HepG2 (cell line): ENCODE measurements at regions not wholly inside any gene's neighbourhood (a gene's known extent, or its start where the extent isn't known, plus 50 kb on each side); places are given as distances from the start of the nearest gene placed in this dataset.

Source experiments
- ATAC-seq: fragments of 200-7000 bp; cut with Tn5 transposase; 3 replicates; pipeline ENCODE4 v1.9.1; 2020; ENCODE audit warnings: mild to moderate bottlenecking, moderate library complexity
- BruUV-seq: library from RNA; stranded (reverse); fragments of 400-500 nt; replicated peaks from 2 replicates; lab custom pipeline; 2021; lab: Mats Ljungman, UMichigan
- CTCF ChIA-PET: fragments of 300-600 bp; formaldehyde crosslinking; extraction: SDS; loops from one replicate; lab custom pipeline; 2021; ENCODE audit warnings: low total read pairs, inconsistent platforms, low intra/inter-chr PET ratio; lab: Yijun Ruan, JAX
- POLR2A ChIA-PET: fragments of 350-600 bp; sonication (Branson Sonifier 250); formaldehyde crosslinking; loops from one replicate; lab custom pipeline; 2020; ENCODE audit warnings: antibody characterized with exemption, inconsistent platforms; lab: Yijun Ruan, JAX
- DNase-seq: peaks from one replicate; pipeline ENCODE4 v3.0.0-alpha.2; 2015; ENCODE audit warnings: low spot score
- FAIRE-seq: peaks from 3 replicates; lab custom pipeline; 2011; peaks lifted over from hg19 to GRCh38; lab: Jason Lieb, UNC
- H2AFZ ChIP-seq: one replicate; pipeline ENCODE4 v1.6.1; 2011; ENCODE audit warnings: low read length, inconsistent platforms
- H3K27ac ChIP-seq: fragments of 300-600 bp; 3 replicates; pipeline ENCODE4 v1.8.0; 2011; ENCODE audit warnings: mixed run types, mild to moderate bottlenecking, mixed read lengths, low read length, inconsistent platforms; ENCODE audit not compliant: insufficient read depth; ENCODE audit errors: extremely low read length
- H3K27me3 ChIP-seq, 2 experiments: fragments of 200-600 bp in 1 of 2; 2 replicates in 1 of 2; 3 replicates in 1 of 2; pipeline versions ENCODE4 v1.6.0 to v1.8.0; 2011; ENCODE audit warnings: low read length in 2 of 2, mild to moderate bottlenecking in 2 of 2, moderate library complexity in 2 of 2, inconsistent platforms in 1 of 2; ENCODE audit not compliant: insufficient read depth in 2 of 2, control insufficient read depth in 1 of 2
- H3K36me3 ChIP-seq, 2 experiments: fragments of 200-600 bp in 1 of 2; replicated peaks in 1 of 2; 2 replicates in 1 of 2; 3 replicates in 1 of 2; pipeline versions ENCODE4 v1.5.1 to v1.8.0; 2011; ENCODE audit warnings: low read length in 2 of 2, inconsistent platforms in 1 of 2; ENCODE audit not compliant: insufficient read depth in 2 of 2, control insufficient read depth in 1 of 2
- H3K4me1 ChIP-seq: 2 replicates; pipeline ENCODE4 v1.5.1; 2012; ENCODE audit warnings: low read length, inconsistent platforms; ENCODE audit not compliant: insufficient read depth
- H3K4me2 ChIP-seq: 2 replicates; pipeline ENCODE4 v1.6.0; 2011; ENCODE audit warnings: low read depth, low read length, inconsistent platforms
- H3K4me3 ChIP-seq, 3 experiments: fragments of 200-600 bp in 1 of 3; sonication (generic), shearing (Covaris generic) in 1 of 3; replicated peaks in 1 of 3; 2 replicates each; pipeline ENCODE4 v1.5.1; 2011 to 2016; ENCODE audit warnings: low read length in 3 of 3, inconsistent platforms in 2 of 3, low read depth in 2 of 3, mild to moderate bottlenecking in 2 of 3, control low read depth in 1 of 3, mixed read lengths in 1 of 3; ENCODE audit not compliant: insufficient read depth in 1 of 3
- H3K79me2 ChIP-seq: one replicate; pipeline ENCODE4 v1.6.1; 2011; ENCODE audit warnings: low read length, inconsistent platforms; ENCODE audit not compliant: insufficient read depth
- H3K9ac ChIP-seq: 2 replicates; pipeline ENCODE4 v1.6.0; 2011; ENCODE audit warnings: mild to moderate bottlenecking, low read depth, low read length, inconsistent platforms; ENCODE audit not compliant: insufficient read depth
- H3K9me3 ChIP-seq: 2 replicates; pipeline ENCODE4 v1.5.1; 2012; ENCODE audit warnings: mild to moderate bottlenecking, low read length
- H4K20me1 ChIP-seq: 2 replicates; pipeline ENCODE4 v1.6.0; 2011; ENCODE audit warnings: inconsistent platforms, mild to moderate bottlenecking, low read length, moderate library complexity; ENCODE audit not compliant: insufficient read depth
- CBX2 ChIP-seq, 2 experiments: fragments of 200-600 bp in 1 of 2; sonication (generic); formaldehyde crosslinking in 1 of 2; IDR thresholded peaks; 2 replicates each; pipeline versions ENCODE4 v1.7.0 to v1.8.1; 2018 to 2022; ENCODE audit warnings: low read depth in 2 of 2, low read length in 1 of 2, mild to moderate bottlenecking in 1 of 2, missing genetic modification reagents in 1 of 2
- CCAR2 ChIP-seq: fragments of 200-400 bp; formaldehyde crosslinking; optimal IDR thresholded peaks from 2 replicates; pipeline ENCODE3; 2018; ENCODE audit warnings: low read depth, mild to moderate bottlenecking, low read length, moderate library complexity
- GFI1 ChIP-seq: sonication (generic); formaldehyde crosslinking; IDR thresholded peaks from 2 replicates; pipeline ENCODE4 v1.5.0; 2020; ENCODE audit warnings: missing genetic modification reagents, mild to moderate bottlenecking, borderline replicate concordance
- MAZ ChIP-seq, 2 experiments: sonication (generic) in 1 of 2; formaldehyde crosslinking in 1 of 2; IDR thresholded peaks; 2 replicates each; pipeline versions ENCODE4 v1.5.0 to v1.6.1; 2012 to 2020; ENCODE audit warnings: low read depth in 2 of 2, mild to moderate bottlenecking in 2 of 2, borderline replicate concordance in 1 of 2, improper control_type of control experiment in 1 of 2, low read length in 1 of 2, missing genetic modification reagents in 1 of 2, moderate library complexity in 1 of 2
- MBNL3 ChIP-seq: fragments of 250-450 bp; sonication (Bioruptor Pico); conservative IDR thresholded peaks from 2 replicates; pipeline ENCODE4 v1.8.0; 2022; ENCODE audit warnings: mild to moderate bottlenecking, inconsistent platforms
- MEIS1 ChIP-seq: sonication (generic); formaldehyde crosslinking; IDR thresholded peaks from 2 replicates; pipeline ENCODE4 v1.9.0; 2021; ENCODE audit warnings: mild to moderate bottlenecking, missing genetic modification reagents, moderate library complexity, borderline replicate concordance
- TBX3 ChIP-seq: fragments of 450-650 bp; IDR thresholded peaks from 2 replicates; pipeline ENCODE4 v1.6.1; 2017; ENCODE audit warnings: antibody characterized with exemption, mild to moderate bottlenecking, inconsistent platforms, borderline replicate concordance
- TFAP4 ChIP-seq: sonication (generic); IDR thresholded peaks from 2 replicates; pipeline ENCODE4 v1.6.1; 2016; ENCODE audit warnings: low read depth, borderline replicate concordance
- ZNF530 ChIP-seq: sonication (generic); formaldehyde crosslinking; IDR thresholded peaks from 2 replicates; pipeline ENCODE4 v1.5.0; 2020; ENCODE audit warnings: low read depth, mild to moderate bottlenecking, missing genetic modification reagents
- ZNF615 ChIP-seq: sonication (generic); formaldehyde crosslinking; IDR thresholded peaks from 2 replicates; pipeline ENCODE4 v1.5.0; 2020; ENCODE audit warnings: mild to moderate bottlenecking, missing genetic modification reagents, borderline replicate concordance
- ZNF737 ChIP-seq: sonication (generic); formaldehyde crosslinking; IDR thresholded peaks from 2 replicates; pipeline ENCODE4 v1.5.0; 2020; ENCODE audit warnings: missing genetic modification reagents, mild to moderate bottlenecking, borderline replicate concordance
- ZNF891 ChIP-seq: sonication (generic); formaldehyde crosslinking; IDR thresholded peaks from 2 replicates; pipeline ENCODE4 v1.5.0; 2020; ENCODE audit warnings: mild to moderate bottlenecking, missing genetic modification reagents
- ZSCAN20 ChIP-seq: sonication (generic); formaldehyde crosslinking; IDR thresholded peaks from 2 replicates; pipeline ENCODE4 v1.4.0; 2020; ENCODE audit warnings: missing genetic modification reagents, mild to moderate bottlenecking, borderline replicate concordance
- WGBS: methylation state at CpG from one replicate; pipeline ENCODE4 v1.1.6; 2017; ENCODE audit warnings: low lambda C conversion rate; 5-methylcytosine and 5-hydroxymethylcytosine counted together
- in situ Hi-C: cut with HindIII; loops from 2 replicates; pipeline ENCODE4 v1.10.0; 2017; ENCODE audit warnings: low pct_unique_long_range_greater_than_20kb; ENCODE audit not compliant: extremely low pct_ligation_motif_present
- intact Hi-C: fragments of 100-400 bp; cut with micrococcal nuclease; formaldehyde crosslinking; loops from one replicate; pipeline ENCODE4 v1.10.0; 2022; ENCODE audit not compliant: unreplicated experiment

- no peak overlapping the region for H2AFZ ChIP-seq
- H3K4me2 ChIP-seq, result no peak overlapping the region
- no peaks in the 10 kb centered on the region for H4K20me1 ChIP-seq
- no peaks in the 10 kb centered on the region; a peak in 1 of 5 replicates for H3K27me3 ChIP-seq
- no TSS peak for BruUV-seq
- no peaks in the 10 kb centered on the region for H3K79me2 ChIP-seq
- 14% methylated on average over 2 of the region's 2 CpGs for WGBS
- no peak overlapping the region for H3K27ac ChIP-seq
- H3K9me3 ChIP-seq, result no peaks in the 10 kb centered on the region
- intact Hi-C loops, result no loop called here
- ATAC-seq, result no peak
- in situ Hi-C loops, result no loop called here
- no peaks in the 10 kb centered on the region for H3K36me3 ChIP-seq
- POLR2A ChIA-PET, result no interaction called here
- no peak for FAIRE-seq
- no peak for DNase-seq
- H3K9ac ChIP-seq, result no peak overlapping the region
- TF ChIP-seq ZNF530, result no peak
- TF ChIP-seq ZNF737 (CRISPR knock-in tag), result no peak
- TF ChIP-seq TBX3, result no peak
- no peak for TF ChIP-seq MEIS1 (CRISPR knock-in tag)
- TF ChIP-seq CBX2 (IDR thresholded peaks at IDR 0.05; ENCODE audit: low read depth, low read length), result no peak
- TF ChIP-seq CBX2 (CRISPR knock-in tag; IDR thresholded peaks at IDR 0.05; ENCODE audit: low read depth), result no peak
- TF ChIP-seq MAZ (IDR thresholded peaks at IDR 0.05; ENCODE audit: borderline replicate concordance, low read depth, low read length), result no peak
- no peak for TF ChIP-seq MAZ (CRISPR knock-in tag; IDR thresholded peaks at IDR 0.05; ENCODE audit: low read depth)
- TF ChIP-seq MBNL3 (CRISPR knock-in tag), result no peak
- no peak for TF ChIP-seq ZNF891 (CRISPR knock-in tag)
- TF ChIP-seq, all 625 proteins: peak for 0
- CTCF ChIA-PET, result no interaction called here
- Histone ChIP-seq H3K4me1 (no peaks in the 10 kb centered on the region), H3K4me3 (no peak overlapping the region)
These were observed 402.7 kb upstream of the DAB1 start for GRCh38 chr1:57826535-57826934.

GRCh38 chr1:57824535-57824934, 400.7 kb upstream of the DAB1 start:
- no TSS peak for BruUV-seq
- no peaks in the 10 kb centered on the region for H4K20me1 ChIP-seq
- ATAC-seq (no peak), FAIRE-seq (no peak), DNase-seq (no peak)
- no peak overlapping the region for H3K9ac ChIP-seq
- CTCF ChIA-PET, result no interaction called here
- H3K27me3 ChIP-seq, result no peaks in the 10 kb centered on the region; a peak in 1 of 5 replicates
- H2AFZ ChIP-seq, result no peak overlapping the region
- H3K4me1 ChIP-seq, result no peaks in the 10 kb centered on the region
- H3K4me2 ChIP-seq, result no peak overlapping the region
- H3K79me2 ChIP-seq, result no peaks in the 10 kb centered on the region
- in situ Hi-C loops (no loop called here), intact Hi-C loops (no loop called here)
- no peaks in the 10 kb centered on the region for H3K36me3 ChIP-seq
- WGBS, result 0% methylated on average over 3 of the region's 3 CpGs
- no peak overlapping the region for H3K4me3 ChIP-seq
- H3K27ac ChIP-seq, result no peak overlapping the region
- no peaks in the 10 kb centered on the region for H3K9me3 ChIP-seq
- TF ChIP-seq ZNF615 (CRISPR knock-in tag) (no peak), ZSCAN20 (no peak), GFI1 (CRISPR knock-in tag) (no peak), CCAR2 (no peak), TFAP4 (no peak)
- POLR2A ChIA-PET, result no interaction called here
